Adrenal gland (tissue), 5 donors: ENCODE measurements at regions not wholly inside any gene's neighbourhood (a gene's known extent, or its start where the extent isn't known, plus 50 kb on each side); places are given as distances from the start of the nearest gene placed in this dataset.

Source experiments
- CTCF ChIP-seq, 6 experiments: fragments of 450-650 bp in 4 of 6; fragments of 200-600 bp in 2 of 6; sonication (generic) in 1 of 6; IDR thresholded peaks; 1 replicate in 5 of 6; 2 replicates in 1 of 6; pipeline versions ENCODE4 v1.5.1 to v1.8.0; 2016 to 2021; ENCODE audit warnings: antibody characterized with exemption in 6 of 6, mild to moderate bottlenecking in 2 of 6, moderate library complexity in 1 of 6
- POLR2A ChIP-seq, 2 donors: fragments of 450-650 bp; IDR thresholded peaks; one replicate each; pipeline ENCODE4 v1.6.1; 2017; ENCODE audit warnings: antibody characterized with exemption in 2 of 2, mild to moderate bottlenecking in 2 of 2, moderate library complexity in 1 of 2
- donor health status: DM: no; HTN: no; CAD: no.

- TF ChIP-seq CTCF (IDR thresholded peaks at IDR 0.05) (no peak), POLR2A (IDR thresholded peaks at IDR 0.05) (no peak)
These were observed 183.9 kb downstream of the PTPRU start for GRCh38 chr1:29420202-29420601.
